SU-DHL-6 (cell line): ENCODE measurements at regions not wholly inside any gene's neighbourhood (a gene's known extent, or its start where the extent isn't known, plus 50 kb on each side); places are given as distances from the start of the nearest gene placed in this dataset.
"Not testable (repeated sequence)": the region's sequence is repeated elsewhere in the genome, so short reads cannot be mapped to it uniquely, and the experiment has no call there.

Experiments used
- CTCF ChIP-seq: fragments of 200-600 bp; sonication (generic); IDR thresholded peaks from one replicate; pipeline ENCODE4 v1.5.1; 2017; ENCODE audit warnings: antibody characterized with exemption, mild to moderate bottlenecking, low read length, moderate library complexity; ENCODE audit not compliant: insufficient read depth, poor library complexity, severe bottlenecking
- EZH2phosphoT487 ChIP-seq: fragments of 200-600 bp; sonication (generic), shearing (Covaris generic); conservative IDR thresholded peaks from 2 replicates; pipeline ENCODE4 v1.6.1; 2018; ENCODE audit warnings: mild to moderate bottlenecking, antibody characterized with exemption, low read length, moderate library complexity, mixed read lengths

- TF ChIP-seq CTCF, EZH2phosphoT487: not testable (repeated sequence)
Measured at GRCh38 chr6:67880343-67880742, 754.7 kb upstream of the ADGRB3 start.
